ENCODE measurements at regions not wholly inside any gene's neighbourhood (a gene's known extent, or its start where the extent isn't known, plus 50 kb on each side); places are given as distances from the start of the nearest gene placed in this dataset.
A peak's percentile ranks its signal among the peaks of the same experiment; 100 is the strongest.
"Not testable (repeated sequence)": the region's sequence is repeated elsewhere in the genome, so short reads cannot be mapped to it uniquely, and the experiment has no call there.

DNA sequence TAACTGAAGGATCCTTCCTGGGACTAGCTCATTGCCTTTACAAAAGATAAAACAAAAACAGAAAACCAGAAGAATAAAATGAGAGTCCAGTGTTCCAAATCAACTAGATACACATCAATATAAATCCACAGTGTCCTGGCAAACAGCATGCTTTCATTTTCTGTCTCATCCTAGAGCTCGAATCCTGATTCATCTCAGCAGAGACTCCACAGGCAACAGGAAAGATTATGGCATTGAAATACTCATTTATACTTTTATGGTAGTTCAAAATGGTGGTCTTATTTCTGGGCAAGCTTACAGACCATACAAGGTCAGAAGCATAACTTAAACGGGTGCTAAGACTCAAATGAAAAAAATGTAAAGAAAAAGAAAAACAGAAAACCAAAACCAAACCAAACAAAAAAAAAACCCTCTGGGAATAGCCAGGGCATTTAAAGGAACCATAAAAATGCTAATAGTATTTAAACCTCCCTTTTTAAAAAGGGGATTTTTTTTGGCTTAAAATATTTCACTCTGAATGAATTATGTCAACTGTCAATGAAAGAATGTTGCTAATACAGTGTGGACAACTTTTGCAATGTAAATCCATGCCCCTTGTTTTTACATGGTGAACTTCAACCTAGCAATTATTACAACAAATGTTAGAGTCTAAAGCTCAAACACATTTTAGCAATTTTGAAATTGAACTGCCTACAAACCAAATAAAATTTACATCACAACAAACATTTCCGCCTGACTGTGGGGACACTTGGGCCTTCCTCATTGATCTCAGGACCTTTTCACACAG is 57.9 kb downstream of the GPR101 start:
- no peak for DNase-seq (ENCODE audit: low read depth)

DNA sequence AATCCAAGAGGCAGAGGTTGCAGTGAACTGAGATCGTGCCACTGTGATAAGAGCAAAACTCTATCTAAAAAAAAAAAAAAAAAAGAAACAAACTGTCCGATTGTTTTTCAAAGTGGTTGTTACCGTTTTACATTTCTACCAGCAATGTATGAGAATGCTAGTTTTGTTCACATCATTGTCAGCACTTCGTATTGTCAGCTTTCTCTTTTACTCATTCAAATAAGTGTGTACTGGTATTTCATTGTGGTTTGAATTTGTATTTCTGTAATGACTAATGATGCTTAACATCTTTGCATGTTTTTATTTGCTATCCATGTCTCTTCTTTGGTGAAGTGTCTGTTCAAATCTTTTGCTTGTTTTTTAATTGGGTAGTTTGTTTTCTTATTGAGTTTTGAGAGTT is 65.8 kb downstream of the GPR101 start:
- no peak for DNase-seq (ENCODE audit: low read depth)

DNA sequence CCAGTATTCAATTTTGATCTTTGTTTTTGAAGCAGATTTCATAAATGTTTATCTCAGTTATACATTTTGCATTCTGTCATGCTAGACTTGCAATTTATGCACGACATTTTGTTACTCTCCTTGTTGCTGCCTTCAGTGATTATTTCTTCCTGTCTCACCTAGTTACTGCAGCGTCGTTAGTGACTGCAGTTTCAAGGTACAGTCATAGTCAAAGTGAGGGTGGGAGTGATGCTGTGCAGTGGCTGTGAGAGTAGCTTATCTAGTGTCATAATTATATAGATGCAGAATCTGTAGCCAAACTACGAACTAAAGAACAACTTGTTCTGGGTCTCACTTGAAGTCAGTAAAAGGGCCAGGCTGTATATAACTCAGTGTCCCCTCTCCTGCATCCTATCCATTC is 69.8 kb downstream of the GPR101 start:
- no peak for DNase-seq (ENCODE audit: low read depth)

DNA sequence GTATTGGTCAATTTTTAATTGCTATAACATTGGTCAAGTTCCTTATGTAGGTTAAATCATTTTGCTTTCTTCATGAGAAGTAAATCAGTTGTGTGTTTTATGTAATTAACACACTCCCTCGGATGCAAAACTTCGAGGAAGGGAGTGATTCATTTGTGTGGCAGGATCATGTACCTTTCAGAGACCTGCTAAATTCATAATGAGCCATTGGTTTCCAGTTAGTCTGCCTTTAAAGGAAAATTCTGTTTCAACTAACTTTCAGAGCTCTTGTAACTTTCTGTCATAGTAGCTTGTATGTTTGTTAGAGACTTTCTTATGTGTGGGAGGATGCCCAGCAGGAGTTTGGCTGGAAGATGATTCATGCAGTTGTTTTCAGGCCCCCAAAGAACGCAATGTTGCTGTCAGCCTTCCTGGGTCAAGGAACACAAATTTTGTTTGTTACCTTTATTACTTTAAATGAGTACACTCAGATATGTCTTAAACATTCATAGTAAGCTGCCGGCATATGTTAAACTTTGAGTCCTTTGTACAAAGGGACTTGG is 72.1 kb downstream of the GPR101 start:
- DNase-seq (ENCODE audit: low read depth) = no peak

DNA sequence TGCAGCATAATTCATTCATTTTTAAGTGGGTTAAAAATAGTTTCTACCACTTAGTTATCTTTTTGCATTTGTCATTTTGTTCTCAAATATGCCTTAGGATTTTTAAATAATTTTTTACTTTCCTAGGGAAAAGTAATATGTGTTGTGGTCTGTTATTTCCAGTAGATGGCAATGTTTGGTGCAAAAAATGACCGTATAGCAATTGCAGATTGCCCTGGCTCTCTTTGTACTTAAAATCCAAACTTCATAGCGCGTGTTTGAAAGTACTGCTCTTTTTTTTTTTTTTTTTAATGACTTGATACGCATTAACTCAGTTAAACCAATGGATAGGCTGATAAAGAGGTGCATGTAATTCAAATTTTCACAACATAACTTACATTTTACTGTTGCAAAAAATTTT is 74.4 kb upstream of the RBMX start:
- DNase-seq (ENCODE audit: low read depth) = peak; percentile 13

DNA sequence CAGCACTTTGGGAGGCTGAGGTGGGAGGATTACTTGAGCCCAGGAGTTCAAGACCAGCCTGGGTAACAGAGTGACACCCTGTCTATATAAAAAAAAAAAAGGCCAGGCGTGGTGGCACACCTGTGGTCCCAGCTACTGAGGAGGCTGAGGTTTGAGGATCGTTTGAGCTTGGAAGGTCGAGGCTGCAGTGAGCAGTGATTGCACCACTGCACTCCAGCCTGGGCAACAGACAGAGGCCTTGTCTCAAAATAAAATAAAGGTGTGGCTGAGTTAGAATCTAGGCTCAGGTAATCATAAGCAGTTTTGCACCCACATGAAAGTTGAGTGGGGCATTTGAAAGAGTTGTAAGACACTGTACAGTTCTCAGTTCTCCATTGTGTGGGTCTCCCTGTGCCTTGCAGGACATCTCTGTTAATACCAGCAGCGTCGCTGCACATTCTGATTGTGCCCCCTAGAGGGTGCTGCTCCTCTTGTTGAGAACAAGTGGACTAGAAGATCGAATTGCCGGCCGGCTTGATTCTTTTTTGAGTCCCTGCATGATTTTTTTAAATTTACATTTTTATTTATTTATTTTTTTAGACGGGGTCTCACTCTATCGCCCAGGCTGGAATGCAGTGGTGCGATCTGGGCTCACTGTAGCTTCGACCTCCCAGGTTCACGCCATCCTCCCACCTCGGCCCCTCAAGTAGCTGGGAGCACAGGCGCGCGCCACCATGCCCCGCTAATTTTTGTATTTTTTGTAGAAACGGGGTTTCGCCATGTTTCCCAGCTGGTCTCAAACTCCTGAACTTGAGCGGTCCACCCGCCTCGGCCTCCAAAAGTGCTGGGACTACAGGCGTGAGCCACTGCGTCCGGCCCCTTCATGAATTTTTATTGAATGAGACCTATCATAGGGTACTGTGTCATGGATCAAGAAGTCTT is 73.6 kb upstream of the RBMX start:
- DNase-seq (ENCODE audit: low read depth) = peak; percentile 62

DNA sequence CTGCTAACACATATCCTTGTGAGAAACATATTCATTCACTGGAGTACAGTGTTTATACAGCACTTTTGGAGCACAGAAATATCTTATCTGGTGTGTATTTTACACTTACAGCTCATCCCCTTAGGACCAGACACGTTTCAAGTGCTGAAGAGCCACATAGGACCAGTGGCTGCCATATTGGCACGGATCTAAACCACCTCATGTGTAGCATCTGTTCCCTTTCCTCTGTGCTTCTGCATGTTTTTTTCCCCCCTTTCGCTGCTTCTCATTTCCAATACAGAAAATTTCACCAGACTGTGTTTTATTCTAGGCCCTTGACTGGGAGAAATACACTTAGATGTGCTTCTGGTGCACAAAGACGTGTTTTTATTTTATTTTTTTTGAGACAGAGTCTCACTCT is 69.7 kb upstream of the RBMX start:
- no peak for DNase-seq (ENCODE audit: low read depth)

DNA sequence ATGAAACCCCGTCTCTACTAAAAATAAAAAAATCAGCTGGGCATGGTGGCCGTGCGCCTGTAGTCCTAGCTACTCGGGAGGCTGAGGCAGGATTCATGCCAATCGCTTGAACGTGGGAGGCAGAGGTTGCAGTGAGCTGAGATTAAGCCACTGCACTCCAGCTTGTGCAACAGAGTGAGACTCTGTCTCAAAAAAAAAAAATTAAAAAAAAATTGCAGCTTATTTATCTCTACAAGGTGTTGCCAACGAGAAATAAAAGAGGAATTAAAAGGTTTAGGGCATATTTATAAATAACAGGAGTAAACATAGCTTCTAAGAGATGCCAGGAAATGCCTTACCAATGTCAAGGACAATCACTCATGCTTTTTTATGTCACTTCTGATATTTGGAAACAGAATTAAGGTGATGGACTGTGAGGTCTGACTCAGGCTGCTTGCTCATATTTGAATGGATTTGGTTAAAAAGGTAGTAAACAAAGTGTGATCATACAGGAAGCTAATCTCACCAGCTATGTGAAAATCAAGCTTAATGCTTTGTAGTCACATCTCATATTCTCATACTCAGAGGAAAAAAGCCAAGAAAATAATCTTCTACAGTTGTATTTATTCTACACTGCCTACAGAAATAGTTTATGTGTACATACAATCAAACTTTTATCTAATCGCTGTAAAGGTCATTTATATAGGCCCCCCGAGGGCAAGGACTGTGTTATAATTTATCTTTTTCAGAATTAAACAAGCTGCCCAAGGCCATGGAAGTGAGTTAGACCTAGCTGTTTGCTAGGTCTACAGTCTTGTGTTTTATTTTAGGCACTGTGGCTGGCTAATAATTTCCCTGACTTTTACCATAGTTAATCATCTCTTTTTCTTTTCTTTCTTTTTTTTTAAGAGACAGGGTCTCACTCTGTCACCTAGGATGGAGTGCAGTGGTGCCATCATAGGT is 61.1 kb upstream of the RBMX start:
- DNase-seq (ENCODE audit: low read depth) = no peak

DNA sequence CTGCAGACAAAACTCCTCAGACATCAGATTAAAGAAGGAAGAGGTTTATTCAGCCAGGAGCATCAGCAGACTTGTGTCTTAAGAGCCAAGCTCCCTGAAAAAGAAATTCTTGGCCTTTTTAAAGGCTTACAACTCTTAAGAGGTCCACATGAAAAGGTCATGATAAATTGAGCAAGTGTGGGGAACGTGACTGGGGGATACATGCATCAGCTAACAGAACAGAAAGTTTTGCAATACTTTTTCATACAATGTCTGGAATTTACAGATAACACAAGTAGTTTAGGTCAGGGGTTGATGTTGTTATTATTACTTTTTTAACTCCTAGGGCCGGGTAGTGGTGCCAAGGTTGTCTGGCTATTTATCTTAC is 55.6 kb upstream of the RBMX start:
- DNase-seq (ENCODE audit: low read depth) = no peak

DNA sequence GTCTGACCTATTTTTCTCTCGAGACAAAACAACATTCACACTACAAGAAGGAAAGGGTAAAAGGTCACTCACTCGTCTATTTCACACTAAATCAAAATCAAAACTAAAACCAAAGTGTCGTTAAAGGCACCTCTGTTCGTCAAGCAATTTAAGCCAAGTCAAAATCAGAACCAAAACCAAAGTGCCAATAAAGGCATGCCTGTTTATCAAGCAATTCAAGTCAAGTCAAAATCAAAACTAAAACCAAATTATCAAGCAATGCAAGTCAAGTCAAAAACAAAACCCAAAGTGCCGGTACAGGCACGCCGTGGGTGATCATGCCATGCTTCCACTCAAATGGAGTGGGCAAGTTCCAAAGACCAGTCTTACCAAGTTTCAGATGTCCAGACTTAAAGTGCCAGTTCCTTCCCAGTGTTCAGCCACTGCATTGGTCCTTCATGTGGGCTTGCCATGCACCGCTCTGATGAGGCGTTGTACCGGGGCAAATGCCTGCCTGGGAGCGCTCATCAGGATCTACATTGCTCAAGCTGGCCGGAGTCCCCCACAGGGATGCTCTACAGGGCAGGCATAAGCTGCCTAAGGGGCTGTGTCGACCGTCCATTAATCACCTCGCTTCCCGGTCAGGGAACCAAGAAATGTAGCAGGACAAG is 55.1 kb upstream of the RBMX start:
- not testable (repeated sequence) for DNase-seq (ENCODE audit: low read depth)

DNA sequence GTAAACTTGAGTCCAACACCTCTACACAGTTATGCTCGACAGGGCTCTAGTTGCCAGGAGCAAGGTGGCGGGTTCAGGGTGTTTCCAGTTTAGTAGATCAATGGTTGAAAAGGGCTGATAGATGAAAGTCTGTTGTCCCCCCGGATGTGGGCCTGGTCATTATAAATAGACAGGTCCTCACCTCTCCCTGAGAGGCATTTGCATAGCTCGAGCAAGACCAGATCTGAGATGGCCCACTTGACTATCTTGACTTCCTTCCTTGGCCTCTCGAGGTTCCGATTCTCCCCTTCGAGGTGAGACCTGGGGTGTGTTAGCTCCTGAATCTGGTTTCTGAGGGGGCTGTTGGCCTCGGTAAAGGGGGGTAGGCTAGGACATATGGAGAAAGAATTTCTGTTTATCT is 54.1 kb upstream of the RBMX start:
- not testable (repeated sequence) for DNase-seq (ENCODE audit: low read depth)

DNA sequence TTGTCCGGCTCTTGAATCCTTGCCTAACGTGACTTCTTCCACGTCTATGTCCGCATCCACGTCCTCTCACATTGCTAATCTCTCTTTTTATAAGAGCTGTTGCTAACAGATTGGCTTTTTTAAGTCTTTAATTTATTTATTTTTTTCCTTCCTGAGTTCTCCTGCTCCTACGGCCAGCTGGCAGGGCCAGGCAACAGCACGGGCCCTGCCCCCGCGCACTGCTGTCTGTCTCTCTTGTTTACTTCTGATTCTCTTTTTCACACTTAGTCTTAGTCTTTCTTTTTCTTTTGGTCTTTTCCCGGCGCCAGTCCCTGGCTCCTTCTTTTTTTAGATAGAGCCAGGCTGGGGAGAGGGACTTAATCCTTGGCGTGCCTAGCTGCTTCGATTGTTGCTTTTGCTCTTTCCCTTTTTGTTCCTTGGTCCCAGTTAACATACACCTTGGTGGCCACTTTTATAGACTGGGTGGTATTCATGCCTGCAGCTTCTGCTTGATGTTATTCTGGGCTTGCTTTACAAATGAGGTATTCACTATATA is 53.2 kb upstream of the RBMX start:
- no peak for DNase-seq (ENCODE audit: low read depth)

DNA sequence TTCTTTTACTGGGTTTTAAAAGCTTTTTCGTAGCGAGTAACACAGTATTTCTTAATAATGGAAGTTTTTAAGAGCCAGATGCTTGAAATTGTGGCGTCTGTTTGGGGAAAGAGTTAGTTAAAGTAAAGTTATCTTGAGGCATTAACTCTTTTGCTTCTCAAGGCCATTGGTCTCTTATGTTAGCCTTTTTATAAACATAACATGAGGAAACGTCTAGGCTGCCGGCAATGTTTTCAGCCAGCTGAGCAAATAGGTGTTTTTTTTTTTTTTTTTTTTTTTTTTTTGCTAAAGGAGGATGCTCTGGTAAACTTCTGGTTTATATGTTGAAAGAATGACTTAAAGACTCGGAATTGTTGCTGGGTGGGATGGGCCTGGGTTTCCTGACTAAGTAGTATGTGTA is 51.1 kb upstream of the RBMX start:
- DNase-seq (ENCODE audit: low read depth) = no peak
